ENCODE measurements at regions not wholly inside any gene's neighbourhood (a gene's known extent, or its start where the extent isn't known, plus 50 kb on each side); places are given as distances from the start of the nearest gene placed in this dataset.
A peak's percentile ranks its signal among the peaks of the same experiment; 100 is the strongest.

GRCh38 chr16:52386694-52387093, 160.2 kb downstream of the TOX3 start:
- no peaks in the 10 kb centered on the region for H3K36me3 Mint-ChIP-seq
- no peaks in the 10 kb centered on the region for H3K27me3 Mint-ChIP-seq
- H3K4me1 Mint-ChIP-seq: no peaks in the 10 kb centered on the region
- H3K4me3 Mint-ChIP-seq: no peak overlapping the region
- DNase-seq: no peak
- H3K27ac Mint-ChIP-seq: no peak overlapping the region
- peaks cover 4 to 7% of the 10 kb centered on the region in 2 donors for H3K9me3 Mint-ChIP-seq
- ATAC-seq (replicated peaks): no peak

- Mint-ChIP-seq H3K27me3 (no peaks in the 10 kb centered on the region), H3K4me1 (no peaks in the 10 kb centered on the region), H3K27ac (no peak overlapping the region), H3K4me3 (no peak overlapping the region), H3K36me3 (no peaks in the 10 kb centered on the region), H3K9me3 (peaks cover 0 to 4% of the 10 kb centered on the region in 2 donors)
- no peak for ATAC-seq (replicated peaks)
- no peak for DNase-seq
Observed at GRCh38 chr16:52384378-52384777, 162.6 kb downstream of the TOX3 start.

DNA sequence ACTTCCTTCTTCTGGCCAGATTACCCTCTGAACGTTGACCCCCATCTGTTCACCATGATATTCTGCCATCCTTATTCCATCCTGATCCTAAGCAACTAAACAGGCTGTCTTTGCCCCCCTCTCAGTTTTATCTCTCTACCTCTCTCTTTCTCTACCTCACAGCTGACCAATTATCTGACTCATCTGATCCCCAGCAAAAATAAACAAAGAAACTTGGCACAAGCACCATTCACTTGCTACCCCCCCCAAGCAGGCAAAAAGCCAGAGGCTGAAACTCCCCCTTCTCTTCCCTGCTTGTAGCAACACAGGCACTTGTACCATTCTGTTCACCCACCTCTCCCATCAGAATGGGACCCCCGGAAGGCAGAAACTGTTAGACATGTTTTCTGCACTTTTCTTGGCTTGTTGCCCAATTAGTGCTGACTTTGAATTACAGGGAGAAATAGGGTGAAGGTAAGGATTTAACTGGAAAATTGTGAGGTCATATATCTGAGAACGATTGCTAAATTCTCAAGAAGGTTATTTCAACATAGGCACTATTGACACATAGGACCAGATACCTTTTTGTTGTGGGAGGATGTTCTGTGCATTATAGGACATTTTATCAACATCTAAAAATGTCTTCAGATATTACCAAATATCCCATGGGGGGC, 163.2 kb downstream of the TOX3 start:
- Mint-ChIP-seq H3K27ac (no peak overlapping the region), H3K4me3 (no peak overlapping the region), H3K4me1 (no peaks in the 10 kb centered on the region), H3K27me3 (no peaks in the 10 kb centered on the region), H3K9me3 (peaks cover 0 to 4% of the 10 kb centered on the region in 2 donors), H3K36me3 (no peaks in the 10 kb centered on the region)
- ATAC-seq (replicated peaks): no peak
- DNase-seq: no peak

DNA sequence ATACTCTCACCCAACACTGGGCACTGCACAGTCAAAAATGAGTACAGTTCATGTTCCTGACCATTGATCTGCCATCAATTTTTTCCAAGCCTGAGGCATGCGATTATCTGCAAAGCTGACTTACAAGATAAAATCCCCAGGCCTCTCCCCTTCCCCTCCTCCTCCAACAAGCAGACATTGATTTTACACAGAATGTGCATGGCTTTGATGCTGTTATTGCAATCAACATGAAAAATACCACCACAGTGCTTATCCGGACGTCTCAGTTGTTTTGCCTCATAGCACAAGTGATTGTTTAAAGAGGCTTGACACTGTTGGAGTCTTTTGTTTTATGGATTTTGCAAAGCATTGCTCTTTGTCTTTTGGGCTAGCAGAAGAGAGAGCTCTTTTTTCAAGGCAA, 163.8 kb downstream of the TOX3 start:
- Mint-ChIP-seq H3K4me1 (no peaks in the 10 kb centered on the region), H3K27me3 (no peaks in the 10 kb centered on the region), H3K27ac (no peak overlapping the region), H3K4me3 (no peak overlapping the region), H3K36me3 (no peaks in the 10 kb centered on the region), H3K9me3 (peaks cover 0 to 4% of the 10 kb centered on the region in 2 donors)
- ATAC-seq (replicated peaks): no peak
- DNase-seq: no peak

DNA sequence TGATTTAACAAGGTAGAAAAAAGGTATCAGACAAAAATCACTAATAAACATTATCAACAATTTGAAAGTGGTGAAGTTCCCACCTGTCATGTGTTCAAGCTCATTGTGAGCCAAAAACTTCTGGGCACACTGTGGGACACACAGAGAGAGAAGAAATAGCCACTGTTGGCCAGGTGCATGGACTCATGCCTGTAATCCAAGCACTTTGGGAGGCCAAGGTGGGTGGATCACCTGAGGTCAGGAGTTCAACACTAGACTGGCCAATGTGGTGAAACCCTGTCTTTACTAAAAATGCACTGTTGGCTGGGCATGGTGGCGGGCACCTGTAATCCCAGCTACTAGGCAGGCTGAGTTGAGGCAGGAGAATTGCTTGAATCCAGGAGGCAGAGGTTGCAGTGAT, 167.4 kb downstream of the TOX3 start:
- Mint-ChIP-seq H3K36me3 (no peaks in the 10 kb centered on the region), H3K9me3 (peaks cover 0 to 4% of the 10 kb centered on the region in 2 donors)
- no peak for DNase-seq

DNA sequence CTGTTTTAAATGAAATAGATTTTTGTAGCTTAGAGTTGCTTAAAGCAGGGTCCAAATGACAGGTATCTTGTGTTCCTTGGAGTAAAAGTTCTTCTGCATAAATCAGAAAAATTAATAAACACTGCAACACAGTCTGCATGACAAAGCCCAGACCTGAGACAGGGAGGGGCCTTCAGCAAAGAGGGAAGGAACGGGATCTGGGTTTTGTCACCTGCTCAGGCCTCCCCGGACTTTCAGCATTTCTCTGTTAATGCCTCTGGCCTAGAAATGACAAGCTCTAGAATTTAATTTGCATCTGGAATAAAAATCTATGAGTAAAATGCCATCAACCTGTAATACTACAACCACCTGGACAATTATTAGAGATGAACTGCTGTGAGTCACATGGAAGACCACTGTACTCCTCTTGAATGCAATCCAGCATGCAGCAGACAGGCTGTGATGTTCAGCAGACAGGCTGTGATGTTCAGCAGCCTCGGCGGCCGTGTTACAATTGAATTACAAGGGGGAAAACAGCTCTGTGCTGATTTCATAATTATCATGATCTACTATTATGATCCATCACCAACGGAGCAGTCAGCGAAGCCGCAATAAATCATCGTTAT, 170.2 kb downstream of the TOX3 start:
- no peaks in the 10 kb centered on the region for H3K4me1 Mint-ChIP-seq
- H3K4me3 Mint-ChIP-seq: no peak overlapping the region
- H3K36me3 Mint-ChIP-seq: no peaks in the 10 kb centered on the region
- no peaks in the 10 kb centered on the region for H3K27me3 Mint-ChIP-seq
- H3K9me3 Mint-ChIP-seq: peaks cover 0 to 5% of the 10 kb centered on the region in 2 donors
- DNase-seq: no peak
- no peak for ATAC-seq (replicated peaks)
- H3K27ac Mint-ChIP-seq: no peak overlapping the region

More for the DNA sequence above, 167.4 kb downstream of the TOX3 start:
- Mint-ChIP-seq H3K27me3 (no peaks in the 10 kb centered on the region), H3K4me3 (no peak overlapping the region), H3K27ac (no peak overlapping the region), H3K4me1 (no peaks in the 10 kb centered on the region)
- no peak for ATAC-seq (replicated peaks)

GRCh38 chr16:52372313-52372712, 174.6 kb downstream of the TOX3 start:
- no peaks in the 10 kb centered on the region for H3K27me3 Mint-ChIP-seq
- no peak overlapping the region for H3K4me3 Mint-ChIP-seq
- DNase-seq (no peak), ATAC-seq (replicated peaks) (no peak)
- no peaks in the 10 kb centered on the region for H3K4me1 Mint-ChIP-seq
- peaks cover 0 to 4% of the 10 kb centered on the region in 2 donors for H3K9me3 Mint-ChIP-seq
- H3K36me3 Mint-ChIP-seq: no peaks in the 10 kb centered on the region
- no peak overlapping the region for H3K27ac Mint-ChIP-seq

DNA sequence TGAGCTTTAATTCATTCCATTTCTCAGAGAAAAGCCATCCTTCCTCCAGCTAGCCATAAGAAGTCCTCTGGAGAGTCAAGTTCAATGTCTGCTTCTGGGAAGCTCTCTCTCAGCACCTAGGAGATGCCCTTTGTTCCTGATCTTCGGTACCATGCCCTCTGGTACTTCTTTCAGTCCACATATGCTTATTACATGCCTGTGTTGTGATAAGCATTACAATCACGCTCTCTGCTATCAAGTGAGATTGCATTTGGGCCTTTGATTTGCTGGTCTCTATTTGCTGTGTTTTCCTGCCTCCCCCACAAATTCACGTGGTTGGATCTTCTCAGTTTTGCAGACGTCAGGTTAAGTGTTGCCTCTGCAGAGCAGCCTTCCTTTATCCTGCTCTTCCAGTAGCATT, 178.1 kb downstream of the TOX3 start:
- H3K4me3 Mint-ChIP-seq: no peak overlapping the region
- no peak for DNase-seq
- H3K9me3 Mint-ChIP-seq: peaks cover 0 to 11% of the 10 kb centered on the region in 2 donors
- no peak for ATAC-seq (replicated peaks)
- no peaks in the 10 kb centered on the region for H3K36me3 Mint-ChIP-seq
- H3K27ac Mint-ChIP-seq: no peak overlapping the region
- H3K4me1 Mint-ChIP-seq: peaks cover 0 to 6% of the 10 kb centered on the region in 2 donors
- no peaks in the 10 kb centered on the region for H3K27me3 Mint-ChIP-seq

- Mint-ChIP-seq H3K4me3 (no peak overlapping the region), H3K4me1 (peaks cover 0 to 6% of the 10 kb centered on the region in 2 donors), H3K9me3 (peaks cover 0 to 8% of the 10 kb centered on the region in 2 donors), H3K27me3 (no peaks in the 10 kb centered on the region), H3K27ac (no peak overlapping the region), H3K36me3 (no peaks in the 10 kb centered on the region)
- ATAC-seq (replicated peaks) (no peak), DNase-seq (no peak)
Observed at GRCh38 chr16:52367821-52368220, 179.1 kb downstream of the TOX3 start.

GRCh38 chr16:52366983-52367382, 180.0 kb downstream of the TOX3 start:
- no peak overlapping the region for H3K4me3 Mint-ChIP-seq
- no peaks in the 10 kb centered on the region for H3K27me3 Mint-ChIP-seq
- H3K4me1 Mint-ChIP-seq: peaks cover 0 to 6% of the 10 kb centered on the region in 2 donors
- DNase-seq (no peak), ATAC-seq (replicated peaks) (no peak)
- no peak overlapping the region for H3K27ac Mint-ChIP-seq
- no peaks in the 10 kb centered on the region for H3K36me3 Mint-ChIP-seq
- peaks cover 0 to 9% of the 10 kb centered on the region in 2 donors for H3K9me3 Mint-ChIP-seq

GRCh38 chr16:52364500-52364899, 182.4 kb downstream of the TOX3 start:
- Mint-ChIP-seq H3K4me3 (no peak overlapping the region), H3K27ac (no peak overlapping the region), H3K9me3 (peaks cover 0 to 11% of the 10 kb centered on the region in 2 donors), H3K4me1 (peaks cover 0 to 6% of the 10 kb centered on the region in 2 donors), H3K27me3 (no peaks in the 10 kb centered on the region), H3K36me3 (no peaks in the 10 kb centered on the region)
- no peak for DNase-seq
- peak; percentile 61 to 87 for ATAC-seq (replicated peaks)

GRCh38 chr16:52363082-52363481, 183.9 kb downstream of the TOX3 start:
- peaks cover 1 to 11% of the 10 kb centered on the region in 2 donors for H3K9me3 Mint-ChIP-seq
- DNase-seq (no peak), ATAC-seq (replicated peaks) (no peak)
- H3K27me3 Mint-ChIP-seq: no peaks in the 10 kb centered on the region
- peaks cover 0 to 6% of the 10 kb centered on the region in 2 donors for H3K4me1 Mint-ChIP-seq
- no peak overlapping the region for H3K4me3 Mint-ChIP-seq
- no peak overlapping the region for H3K27ac Mint-ChIP-seq
- H3K36me3 Mint-ChIP-seq: no peaks in the 10 kb centered on the region

DNA sequence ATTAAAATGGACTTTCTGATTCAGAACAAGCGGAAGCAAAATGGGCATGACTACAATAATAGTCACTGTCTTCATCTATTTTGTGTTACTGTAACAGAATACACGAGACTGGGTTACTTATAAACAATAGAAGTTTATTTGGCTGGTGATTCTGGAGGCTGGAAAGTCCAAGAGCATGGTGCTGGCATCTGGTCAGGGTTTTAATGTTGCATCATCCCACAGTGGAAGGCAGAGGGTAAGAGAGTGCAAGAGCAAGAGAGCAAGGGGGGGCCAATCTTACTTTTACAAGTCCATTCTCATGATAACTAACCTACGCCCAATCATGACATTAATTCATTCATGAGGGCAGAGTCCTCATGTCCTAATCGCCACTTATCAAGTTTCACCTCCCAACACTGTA, 189.2 kb downstream of the TOX3 start:
- H3K4me3 Mint-ChIP-seq: no peak overlapping the region
- no peaks in the 10 kb centered on the region for H3K4me1 Mint-ChIP-seq
- H3K36me3 Mint-ChIP-seq: peaks cover 0 to 1% of the 10 kb centered on the region in 2 donors
- no peak overlapping the region for H3K27ac Mint-ChIP-seq
- DNase-seq (no peak), ATAC-seq (replicated peaks) (no peak)
- no peaks in the 10 kb centered on the region for H3K27me3 Mint-ChIP-seq
- H3K9me3 Mint-ChIP-seq: peaks cover 7 to 10% of the 10 kb centered on the region in 2 donors

GRCh38 chr16:52353249-52353648, 193.7 kb downstream of the TOX3 start:
- ATAC-seq (replicated peaks) (no peak), DNase-seq (no peak)
- Mint-ChIP-seq H3K4me1 (no peaks in the 10 kb centered on the region), H3K27ac (no peak overlapping the region), H3K27me3 (no peaks in the 10 kb centered on the region), H3K9me3 (peaks cover 10 to 13% of the 10 kb centered on the region in 2 donors), H3K36me3 (peaks cover 0 to 1% of the 10 kb centered on the region in 2 donors), H3K4me3 (no peak overlapping the region)

- no peak overlapping the region for H3K4me3 Mint-ChIP-seq
- peaks cover 3 to 11% of the 10 kb centered on the region in 2 donors for H3K9me3 Mint-ChIP-seq
- H3K27me3 Mint-ChIP-seq: no peaks in the 10 kb centered on the region
- ATAC-seq (replicated peaks): no peak
- no peak overlapping the region for H3K27ac Mint-ChIP-seq
- DNase-seq: no peak
- H3K36me3 Mint-ChIP-seq: peaks cover 0 to 1% of the 10 kb centered on the region in 2 donors
- H3K4me1 Mint-ChIP-seq: no peaks in the 10 kb centered on the region
Observed at GRCh38 chr16:52351451-52351850, 195.5 kb downstream of the TOX3 start.
